Nephron (organoid): ENCODE measurements at regions not wholly inside any gene's neighbourhood (a gene's known extent, or its start where the extent isn't known, plus 50 kb on each side); places are given as distances from the start of the nearest gene placed in this dataset.
A peak's percentile ranks its signal among the peaks of the same experiment; 100 is the strongest.

Source experiments
- H3K27ac Mint-ChIP-seq, 3 experiments: 2 replicates each; pipeline ENCODE4 v1.8.0; 2020; ENCODE audit warnings: mixed read lengths in 3 of 3, mild to moderate bottlenecking in 2 of 3, moderate library complexity in 1 of 3
- H3K27me3 Mint-ChIP-seq: 2 replicates; pipeline ENCODE4 v1.8.0; 2021; ENCODE audit warnings: low read depth, mild to moderate bottlenecking, moderate library complexity, mixed read lengths
- H3K36me3 Mint-ChIP-seq: 2 replicates; pipeline ENCODE4 v1.8.0; 2020; ENCODE audit warnings: low read depth, mixed read lengths
- H3K4me1 Mint-ChIP-seq: 2 replicates; pipeline ENCODE4 v1.8.0; 2020; ENCODE audit warnings: mixed read lengths
- H3K4me3 Mint-ChIP-seq, 3 experiments: 2 replicates each; pipeline ENCODE4 v1.8.0; 2020; ENCODE audit warnings: mild to moderate bottlenecking in 3 of 3, mixed read lengths in 3 of 3, moderate library complexity in 2 of 3
- H3K9me3 Mint-ChIP-seq: 2 replicates; pipeline ENCODE4 v1.8.0; 2020; ENCODE audit warnings: mixed read lengths
- CTCF ChIP-seq, 3 experiments: fragments of 200-600 bp; sonication (generic); IDR thresholded peaks; one replicate each; pipeline ENCODE4 v1.5.0; 2021; ENCODE audit warnings: antibody characterized with exemption in 3 of 3; ENCODE audit not compliant: unreplicated experiment in 3 of 3

DNA sequence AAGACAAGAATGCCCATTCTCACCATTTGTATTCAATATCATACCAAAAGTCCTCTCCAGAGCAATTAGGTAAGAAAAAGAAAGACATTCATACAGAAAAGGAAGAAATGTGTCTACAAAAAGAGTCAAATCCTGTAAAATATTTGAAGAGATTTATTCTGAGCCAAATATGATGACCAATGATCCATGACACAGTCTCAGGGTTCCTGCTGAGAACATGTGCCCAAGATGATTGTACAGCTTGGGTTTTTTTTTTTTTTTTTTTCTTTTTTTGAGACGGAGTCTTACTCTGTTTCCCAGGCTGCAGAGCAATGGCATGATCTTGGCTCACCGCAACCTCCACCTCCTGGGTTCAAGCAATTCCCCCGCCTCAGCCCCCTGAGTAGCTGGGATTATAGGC lies 296.2 kb downstream of the C12orf75 start:
- peaks cover 23% of the 10 kb centered on the region for H3K4me1 Mint-ChIP-seq

GRCh38 chr12:105637470-105637869 lies 307.0 kb downstream of the C12orf75 start:
- Mint-ChIP-seq H3K9me3 (peaks cover 48% of the 10 kb centered on the region), H3K27me3 (no peaks in the 10 kb centered on the region), H3K27ac (no peak overlapping the region), H3K4me1 (peaks cover 24% of the 10 kb centered on the region), H3K4me3 (no peak overlapping the region), H3K36me3 (peaks cover 21% of the 10 kb centered on the region)
- no peak for TF ChIP-seq CTCF (IDR thresholded peaks at IDR 0.05; ENCODE audit: unreplicated experiment in 3 of 3)

More for the DNA sequence above, 296.2 kb downstream of the C12orf75 start:
- Mint-ChIP-seq H3K36me3 (peaks cover 4% of the 10 kb centered on the region), H3K27me3 (no peaks in the 10 kb centered on the region), H3K27ac (no peak overlapping the region), H3K9me3 (peaks cover 7% of the 10 kb centered on the region), H3K4me3 (no peak overlapping the region)
- TF ChIP-seq CTCF (IDR thresholded peaks at IDR 0.05; ENCODE audit: unreplicated experiment in 3 of 3), result no peak

GRCh38 chr12:105640761-105641160 lies 310.3 kb downstream of the C12orf75 start:
- peaks cover 21% of the 10 kb centered on the region for H3K36me3 Mint-ChIP-seq
- no peak overlapping the region for H3K27ac Mint-ChIP-seq
- H3K9me3 Mint-ChIP-seq, result peaks cover 50% of the 10 kb centered on the region

DNA sequence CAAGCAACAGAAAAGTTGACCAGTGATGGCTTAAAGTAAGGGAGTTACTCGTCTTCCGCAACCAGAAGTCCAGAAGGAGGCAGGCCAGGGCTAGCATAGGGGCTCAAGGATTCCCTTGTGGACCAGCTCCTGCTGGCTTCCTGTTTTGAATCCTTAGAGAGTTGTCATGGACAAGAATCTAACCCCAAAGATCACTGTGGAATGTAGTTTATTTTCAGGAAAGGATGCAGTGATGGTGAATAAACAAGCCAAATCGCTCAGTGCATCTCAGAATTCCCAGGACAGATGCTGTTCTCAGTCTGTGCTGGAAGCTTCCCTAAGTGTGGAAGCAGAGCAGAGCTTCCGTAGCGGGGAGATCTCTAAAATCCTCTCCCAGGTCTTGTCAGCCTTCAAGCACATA lies 311.3 kb downstream of the C12orf75 start:
- no peak for TF ChIP-seq CTCF (IDR thresholded peaks at IDR 0.05; ENCODE audit: unreplicated experiment in 3 of 3)
- no peak overlapping the region for H3K27ac Mint-ChIP-seq
- H3K4me1 Mint-ChIP-seq, result peaks cover 40% of the 10 kb centered on the region
- H3K27me3 Mint-ChIP-seq, result peaks cover 3% of the 10 kb centered on the region
- H3K9me3 Mint-ChIP-seq, result peaks cover 40% of the 10 kb centered on the region
- peaks cover 13% of the 10 kb centered on the region for H3K36me3 Mint-ChIP-seq
- no peak overlapping the region for H3K4me3 Mint-ChIP-seq

More at GRCh38 chr12:105640761-105641160, 310.3 kb downstream of the C12orf75 start:
- Mint-ChIP-seq H3K27me3 (peaks cover 3% of the 10 kb centered on the region), H3K4me1 (peaks cover 40% of the 10 kb centered on the region), H3K4me3 (no peak overlapping the region)
- TF ChIP-seq CTCF (IDR thresholded peaks at IDR 0.05; ENCODE audit: unreplicated experiment in 3 of 3), result no peak

- Mint-ChIP-seq H3K4me1 (peaks cover 35% of the 10 kb centered on the region), H3K9me3 (peaks cover 26% of the 10 kb centered on the region), H3K4me3 (no peak overlapping the region), H3K27me3 (peaks cover 3% of the 10 kb centered on the region), H3K27ac (peak overlapping the region in 1 of 3 experiments; percentile 51), H3K36me3 (no peaks in the 10 kb centered on the region)
- no peak for TF ChIP-seq CTCF (IDR thresholded peaks at IDR 0.05; ENCODE audit: unreplicated experiment in 3 of 3)
Observed at GRCh38 chr12:105644770-105645169, 314.3 kb downstream of the C12orf75 start.

- TF ChIP-seq CTCF (IDR thresholded peaks at IDR 0.05; ENCODE audit: unreplicated experiment in 3 of 3), result no peak
- Mint-ChIP-seq H3K27ac (no peak overlapping the region), H3K36me3 (no peaks in the 10 kb centered on the region), H3K9me3 (peaks cover 7% of the 10 kb centered on the region), H3K27me3 (no peaks in the 10 kb centered on the region), H3K4me1 (peaks cover 19% of the 10 kb centered on the region), H3K4me3 (no peak overlapping the region)
Observed at GRCh38 chr12:105654606-105655005, 324.1 kb downstream of the C12orf75 start.
